Nephron (organoid): ENCODE measurements at regions not wholly inside any gene's neighbourhood (a gene's known extent, or its start where the extent isn't known, plus 50 kb on each side); places are given as distances from the start of the nearest gene placed in this dataset.

Source experiments
- H3K27ac Mint-ChIP-seq, 3 experiments: 2 replicates each; pipeline ENCODE4 v1.8.0; 2020; ENCODE audit warnings: mixed read lengths in 3 of 3, mild to moderate bottlenecking in 2 of 3, moderate library complexity in 1 of 3
- H3K27me3 Mint-ChIP-seq: 2 replicates; pipeline ENCODE4 v1.8.0; 2021; ENCODE audit warnings: low read depth, mild to moderate bottlenecking, moderate library complexity, mixed read lengths
- H3K36me3 Mint-ChIP-seq: 2 replicates; pipeline ENCODE4 v1.8.0; 2020; ENCODE audit warnings: low read depth, mixed read lengths
- H3K4me1 Mint-ChIP-seq: 2 replicates; pipeline ENCODE4 v1.8.0; 2020; ENCODE audit warnings: mixed read lengths
- H3K4me3 Mint-ChIP-seq, 3 experiments: 2 replicates each; pipeline ENCODE4 v1.8.0; 2020; ENCODE audit warnings: mild to moderate bottlenecking in 3 of 3, mixed read lengths in 3 of 3, moderate library complexity in 2 of 3
- H3K9me3 Mint-ChIP-seq: 2 replicates; pipeline ENCODE4 v1.8.0; 2020; ENCODE audit warnings: mixed read lengths
- TF ChIP-seq, protein P1 (sequence below), 3 experiments: fragments of 200-600 bp; sonication (generic); IDR thresholded peaks; one replicate each; pipeline ENCODE4 v1.5.0; 2021; ENCODE audit warnings: antibody characterized with exemption in 3 of 3; ENCODE audit not compliant: unreplicated experiment in 3 of 3

- Mint-ChIP-seq H3K27ac (no peak overlapping the region), H3K9me3 (peaks cover 15% of the 10 kb centered on the region), H3K36me3 (no peaks in the 10 kb centered on the region), H3K27me3 (no peaks in the 10 kb centered on the region), H3K4me3 (no peak overlapping the region), H3K4me1 (no peaks in the 10 kb centered on the region)
- TF ChIP-seq, protein P1, sequence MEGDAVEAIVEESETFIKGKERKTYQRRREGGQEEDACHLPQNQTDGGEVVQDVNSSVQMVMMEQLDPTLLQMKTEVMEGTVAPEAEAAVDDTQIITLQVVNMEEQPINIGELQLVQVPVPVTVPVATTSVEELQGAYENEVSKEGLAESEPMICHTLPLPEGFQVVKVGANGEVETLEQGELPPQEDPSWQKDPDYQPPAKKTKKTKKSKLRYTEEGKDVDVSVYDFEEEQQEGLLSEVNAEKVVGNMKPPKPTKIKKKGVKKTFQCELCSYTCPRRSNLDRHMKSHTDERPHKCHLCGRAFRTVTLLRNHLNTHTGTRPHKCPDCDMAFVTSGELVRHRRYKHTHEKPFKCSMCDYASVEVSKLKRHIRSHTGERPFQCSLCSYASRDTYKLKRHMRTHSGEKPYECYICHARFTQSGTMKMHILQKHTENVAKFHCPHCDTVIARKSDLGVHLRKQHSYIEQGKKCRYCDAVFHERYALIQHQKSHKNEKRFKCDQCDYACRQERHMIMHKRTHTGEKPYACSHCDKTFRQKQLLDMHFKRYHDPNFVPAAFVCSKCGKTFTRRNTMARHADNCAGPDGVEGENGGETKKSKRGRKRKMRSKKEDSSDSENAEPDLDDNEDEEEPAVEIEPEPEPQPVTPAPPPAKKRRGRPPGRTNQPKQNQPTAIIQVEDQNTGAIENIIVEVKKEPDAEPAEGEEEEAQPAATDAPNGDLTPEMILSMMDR (IDR thresholded peaks at IDR 0.05; ENCODE audit: unreplicated experiment in 3 of 3) = no peak
Observed at GRCh38 chr9:74236857-74237256, 260.3 kb upstream of the RORB start.

DNA sequence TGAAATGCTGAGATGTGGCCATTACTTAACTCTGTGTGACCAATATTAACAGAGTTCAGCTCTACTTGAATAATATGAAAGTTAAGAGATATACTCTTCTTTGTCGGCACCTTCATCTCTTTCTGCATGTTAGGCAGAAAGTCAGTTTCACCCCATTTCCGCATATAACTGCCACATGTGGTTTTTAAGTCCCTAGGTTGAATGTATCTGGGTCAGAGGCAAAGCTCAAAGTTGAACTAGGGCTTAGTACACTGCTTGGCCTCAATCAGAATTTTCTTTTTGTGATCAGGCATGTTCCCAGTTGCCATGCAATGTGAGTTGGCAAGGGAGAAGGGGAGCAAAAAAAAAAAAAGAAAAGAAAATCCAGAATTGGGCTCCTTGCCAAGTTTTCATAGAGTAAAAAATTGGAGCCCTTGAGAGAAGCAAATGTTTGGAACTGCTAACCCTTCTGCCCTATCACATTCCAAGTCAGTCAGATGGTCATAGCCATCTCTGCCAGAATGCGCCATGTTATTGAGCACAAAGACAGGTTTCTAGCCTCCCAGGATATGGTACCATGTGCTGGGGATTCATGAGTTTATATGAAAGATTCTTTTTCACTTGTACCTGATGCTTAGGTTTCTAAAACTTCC lies 251.2 kb upstream of the RORB start:
- H3K36me3 Mint-ChIP-seq = no peaks in the 10 kb centered on the region
- no peaks in the 10 kb centered on the region for H3K4me1 Mint-ChIP-seq
- H3K9me3 Mint-ChIP-seq = peaks cover 12% of the 10 kb centered on the region
- H3K27me3 Mint-ChIP-seq = no peaks in the 10 kb centered on the region
- no peak overlapping the region for H3K27ac Mint-ChIP-seq
- H3K4me3 Mint-ChIP-seq = no peak overlapping the region
- TF ChIP-seq, protein P1 (IDR thresholded peaks at IDR 0.05; ENCODE audit: unreplicated experiment in 3 of 3) = no peak

DNA sequence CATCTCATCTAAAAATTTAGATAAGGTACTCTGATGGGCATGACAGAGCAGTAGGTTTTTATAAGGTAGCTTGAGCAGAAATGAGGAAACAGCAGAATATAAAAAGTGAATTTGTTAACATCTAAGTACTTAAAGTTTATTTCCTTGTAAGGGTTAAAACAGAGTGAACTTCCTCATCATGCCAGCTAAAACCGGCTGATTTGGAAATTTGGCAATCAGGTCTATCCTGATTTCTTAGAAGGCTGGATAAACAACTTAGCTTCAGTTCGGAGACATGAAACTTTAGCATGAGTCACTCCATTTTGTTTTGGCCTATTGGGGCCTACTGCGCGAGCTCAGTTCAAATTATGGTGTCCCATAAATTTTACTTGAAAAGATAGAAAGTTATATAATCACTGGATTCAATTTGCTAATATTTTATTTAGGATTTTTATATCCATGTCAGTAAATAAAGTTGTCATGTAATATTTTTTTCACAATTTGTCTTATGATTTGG lies 241.6 kb upstream of the RORB start:
- Mint-ChIP-seq H3K4me1 (no peaks in the 10 kb centered on the region), H3K4me3 (no peak overlapping the region), H3K27me3 (no peaks in the 10 kb centered on the region), H3K36me3 (no peaks in the 10 kb centered on the region), H3K27ac (no peak overlapping the region), H3K9me3 (no peaks in the 10 kb centered on the region)
- TF ChIP-seq, protein P1 (IDR thresholded peaks at IDR 0.05; ENCODE audit: unreplicated experiment in 3 of 3) = no peak

- H3K4me3 Mint-ChIP-seq = no peak overlapping the region
- H3K4me1 Mint-ChIP-seq = no peaks in the 10 kb centered on the region
- H3K27me3 Mint-ChIP-seq = peaks cover 3% of the 10 kb centered on the region
- H3K36me3 Mint-ChIP-seq = no peaks in the 10 kb centered on the region
- TF ChIP-seq, protein P1 (IDR thresholded peaks at IDR 0.05; ENCODE audit: unreplicated experiment in 3 of 3) = no peak
- no peak overlapping the region for H3K27ac Mint-ChIP-seq
- H3K9me3 Mint-ChIP-seq = no peaks in the 10 kb centered on the region
Observed at GRCh38 chr9:74275872-74276508, 221.1 kb upstream of the RORB start.

- no peaks in the 10 kb centered on the region for H3K36me3 Mint-ChIP-seq
- no peaks in the 10 kb centered on the region for H3K9me3 Mint-ChIP-seq
- H3K4me1 Mint-ChIP-seq = no peaks in the 10 kb centered on the region
- H3K27me3 Mint-ChIP-seq = peaks cover 3% of the 10 kb centered on the region
- TF ChIP-seq, protein P1 (IDR thresholded peaks at IDR 0.05; ENCODE audit: unreplicated experiment in 3 of 3) = no peak
- no peak overlapping the region for H3K4me3 Mint-ChIP-seq
- H3K27ac Mint-ChIP-seq = no peak overlapping the region
Observed at GRCh38 chr9:74277532-74277931, 219.6 kb upstream of the RORB start.

DNA sequence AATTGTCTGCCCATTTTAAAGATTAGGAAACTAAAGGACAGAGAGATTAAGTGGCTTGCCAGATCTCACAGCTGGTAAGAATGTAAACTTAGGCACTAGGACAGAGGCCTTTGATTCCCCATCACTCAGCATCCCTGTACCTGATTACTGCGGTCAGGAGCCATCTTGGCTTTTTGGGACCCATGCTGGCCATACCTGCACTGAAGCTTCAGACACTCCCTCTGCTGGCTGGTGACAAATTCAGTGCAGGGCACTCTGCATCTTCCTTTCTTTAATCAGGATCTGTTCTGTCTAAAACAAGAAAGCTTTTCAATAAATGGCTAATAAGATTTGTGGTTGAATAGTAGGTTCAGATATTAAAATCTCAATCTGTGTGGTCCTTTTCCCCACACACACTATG lies 215.5 kb upstream of the RORB start:
- Mint-ChIP-seq H3K27me3 (no peaks in the 10 kb centered on the region), H3K4me1 (no peaks in the 10 kb centered on the region), H3K36me3 (no peaks in the 10 kb centered on the region), H3K9me3 (no peaks in the 10 kb centered on the region), H3K4me3 (no peak overlapping the region), H3K27ac (no peak overlapping the region)
- TF ChIP-seq, protein P1 (IDR thresholded peaks at IDR 0.05; ENCODE audit: unreplicated experiment in 3 of 3) = no peak
